Psoas muscle (tissue), 7 donors: ENCODE measurements at regions not wholly inside any gene's neighbourhood (a gene's known extent, or its start where the extent isn't known, plus 50 kb on each side); places are given as distances from the start of the nearest gene placed in this dataset.
A peak's percentile ranks its signal among the peaks of the same experiment; 100 is the strongest.
"Not testable (repeated sequence)": the region's sequence is repeated elsewhere in the genome, so short reads cannot be mapped to it uniquely, and the experiment has no call there.

ENCODE experiments used
- ATAC-seq, 4 donors: fragments of 200-7000 bp; cut with Tn5 transposase; one replicate each; pipeline ENCODE4 v1.9.1; 2020; ENCODE audit warnings: moderate library complexity in 3 of 4, mild to moderate bottlenecking in 2 of 4
- DNase-seq, 2 donors: peaks; one replicate each; pipeline ENCODE4 v3.0.0-alpha.2; 2020
- H3K27ac ChIP-seq: fragments of 200-600 bp; one replicate; pipeline ENCODE4 v1.8.0; 2022
- H3K27me3 ChIP-seq, 3 donors: fragments of 200-600 bp in 1 of 3; one replicate each; pipeline versions ENCODE4 v1.6.1 to v1.8.0; 2013 to 2022; ENCODE audit warnings: low read length in 2 of 3, mild to moderate bottlenecking in 2 of 3, moderate library complexity in 1 of 3; ENCODE audit not compliant: insufficient read depth in 3 of 3
- H3K36me3 ChIP-seq, 2 donors: fragments of 200-600 bp in 1 of 2; one replicate each; pipeline versions ENCODE4 v1.6.1 to v1.8.0; 2013 to 2022; ENCODE audit warnings: low read depth in 1 of 2, mild to moderate bottlenecking in 1 of 2, moderate library complexity in 1 of 2; ENCODE audit not compliant: insufficient read depth in 1 of 2
- H3K4me1 ChIP-seq: fragments of 200-600 bp; one replicate; pipeline ENCODE4 v1.8.0; 2022
- H3K4me3 ChIP-seq: fragments of 200-600 bp; one replicate; pipeline ENCODE4 v1.8.0; 2022; ENCODE audit warnings: mild to moderate bottlenecking
- H3K9me3 ChIP-seq: fragments of 200-600 bp; one replicate; pipeline ENCODE4 v1.8.0; 2022
- CTCF ChIP-seq: fragments of 200-600 bp; IDR thresholded peaks from one replicate; pipeline ENCODE4 v1.8.0; 2022; ENCODE audit warnings: antibody characterized with exemption
- WGBS, 3 donors: extraction: QIAGEN DNeasy Blood & Tissue Kit; methylation state at CpG; one replicate each; pipeline versions ENCODE4 v1.1.6 to v1.1.7; 2013; 5-methylcytosine and 5-hydroxymethylcytosine counted together
- intact Hi-C, 2 donors: fragments of 100-400 bp; cut with DNase I; formaldehyde crosslinking; loops; one replicate each; pipeline versions ENCODE4 v1.11.0 to v1.14.2; 2022
- donor health status: healthy with polysubstance abuse.
- donor health status: DM: no; HTN: no; CAD: no; lungs with moderate emphysema.
- donor health status: Bipolar disorder and iron deficiency.
- donor health status: healthy.
- donor health status: DM: yes; HTN: yes; CAD: no.
- donor health status: DM: no; HTN: no; CAD: no.
- donor health status: DM: yes; HTN: yes; CAD: no.

- Histone ChIP-seq H3K9me3 (no peaks in the 10 kb centered on the region), H3K4me1 (no peaks in the 10 kb centered on the region), H3K27me3 (peaks cover 0 to under 1% (median 0%) of the 10 kb centered on the region in 3 donors), H3K36me3 (no peaks in the 10 kb centered on the region), H3K4me3 (no peak overlapping the region), H3K27ac (no peak overlapping the region)
- DNase-seq (no peak), ATAC-seq (peak in 2 of 4 donors; percentile 57 to 65)
- intact Hi-C loops, result no loop called here
- WGBS, 3 donors, result 74 to 77% (median 75%) methylated on average over 1 of the region's 1 CpG
- no peak for TF ChIP-seq CTCF
Observed at GRCh38 chrX:39493168-39493567, 604.6 kb downstream of the BCOR start.

- ATAC-seq, DNase-seq, intact Hi-C loops: not testable (repeated sequence)
Observed at GRCh38 chrX:39497117-39497516, 600.6 kb downstream of the BCOR start.

GRCh38 chrX:39497702-39498265 is 600.0 kb downstream of the BCOR start:
- H3K4me3 ChIP-seq, result no peak overlapping the region
- 69 to 96% (median 79%) methylated on average over 6 to 7 of the region's 7 CpGs for WGBS, 3 donors
- DNase-seq (no peak), ATAC-seq (no peak)
- intact Hi-C loops, result no loop called here
- H3K27ac ChIP-seq, result no peak overlapping the region
- no peaks in the 10 kb centered on the region for H3K4me1 ChIP-seq
- H3K27me3 ChIP-seq, result peaks cover 0 to 7% (median 0%) of the 10 kb centered on the region in 3 donors
- no peaks in the 10 kb centered on the region for H3K36me3 ChIP-seq
- no peaks in the 10 kb centered on the region for H3K9me3 ChIP-seq
- no peak for TF ChIP-seq CTCF

More at GRCh38 chrX:39497117-39497516, 600.6 kb downstream of the BCOR start:
- not testable (repeated sequence) for H3K4me3 ChIP-seq, H3K27ac ChIP-seq, H3K4me1 ChIP-seq, H3K36me3 ChIP-seq, H3K9me3 ChIP-seq, H3K27me3 ChIP-seq
- 93 to 100% (median 93%) methylated on average over 4 of the region's 4 CpGs for WGBS, 3 donors

GRCh38 chrX:39499996-39500395 is 597.8 kb downstream of the BCOR start:
- DNase-seq, result no peak
- Histone ChIP-seq H3K9me3 (no peaks in the 10 kb centered on the region), H3K4me1 (no peaks in the 10 kb centered on the region), H3K36me3 (no peaks in the 10 kb centered on the region), H3K27ac (no peak overlapping the region), H3K4me3 (no peak overlapping the region), H3K27me3 (peaks cover 0 to 7% (median 0%) of the 10 kb centered on the region in 3 donors)
- intact Hi-C loops, result no loop called here
- no peak for TF ChIP-seq CTCF
- no peak for ATAC-seq

GRCh38 chrX:39501822-39502221 is 595.9 kb downstream of the BCOR start:
- ATAC-seq, result no peak
- no peak for DNase-seq
- TF ChIP-seq CTCF, result no peak
- intact Hi-C loops, result no loop called here
- Histone ChIP-seq H3K9me3 (no peaks in the 10 kb centered on the region), H3K27ac (no peak overlapping the region), H3K4me3 (no peak overlapping the region), H3K27me3 (peaks cover 0 to 7% (median 0%) of the 10 kb centered on the region in 3 donors), H3K36me3 (no peaks in the 10 kb centered on the region), H3K4me1 (no peaks in the 10 kb centered on the region)
- 49 to 83% (median 54%) methylated on average over 3 of the region's 3 CpGs for WGBS, 3 donors
